Astrocyte (in vitro differentiated cells and primary cell): ENCODE measurements at regions not wholly inside any gene's neighbourhood (a gene's known extent, or its start where the extent isn't known, plus 50 kb on each side); places are given as distances from the start of the nearest gene placed in this dataset.

Experiments used
- EZH2 ChIP-seq: IDR thresholded peaks from 2 replicates; pipeline ENCODE4 v1.6.1; 2012; ENCODE audit warnings: mild to moderate bottlenecking, low read length, inconsistent platforms; ENCODE audit not compliant: insufficient read depth
- TF ChIP-seq, protein P1 (sequence below): IDR thresholded peaks from 2 replicates; pipeline ENCODE4 v1.5.1; 2011; ENCODE audit warnings: low read depth, mild to moderate bottlenecking, inconsistent platforms, low read length, moderate library complexity; ENCODE audit not compliant: insufficient read depth

DNA sequence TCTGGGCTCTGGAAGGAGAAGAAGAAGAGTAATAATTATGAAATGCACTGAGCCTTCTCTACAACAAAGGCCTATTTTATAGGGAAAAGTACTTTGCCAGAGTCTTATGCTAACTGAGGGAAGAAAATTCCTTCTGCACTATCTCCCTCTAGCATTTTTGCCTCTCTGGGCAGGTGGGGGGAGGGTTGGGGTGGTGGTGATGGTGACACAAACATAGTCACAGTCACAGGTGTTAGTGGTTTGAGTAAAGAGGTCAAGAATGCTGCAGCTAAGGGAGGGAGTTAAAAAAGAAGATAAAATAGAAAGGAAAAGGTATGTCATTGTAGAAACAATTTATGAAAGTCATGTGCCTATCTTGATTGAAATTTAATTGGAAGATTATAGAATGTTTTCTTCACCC is 140.8 kb upstream of the COL3A1 start:
- TF ChIP-seq, protein P1, sequence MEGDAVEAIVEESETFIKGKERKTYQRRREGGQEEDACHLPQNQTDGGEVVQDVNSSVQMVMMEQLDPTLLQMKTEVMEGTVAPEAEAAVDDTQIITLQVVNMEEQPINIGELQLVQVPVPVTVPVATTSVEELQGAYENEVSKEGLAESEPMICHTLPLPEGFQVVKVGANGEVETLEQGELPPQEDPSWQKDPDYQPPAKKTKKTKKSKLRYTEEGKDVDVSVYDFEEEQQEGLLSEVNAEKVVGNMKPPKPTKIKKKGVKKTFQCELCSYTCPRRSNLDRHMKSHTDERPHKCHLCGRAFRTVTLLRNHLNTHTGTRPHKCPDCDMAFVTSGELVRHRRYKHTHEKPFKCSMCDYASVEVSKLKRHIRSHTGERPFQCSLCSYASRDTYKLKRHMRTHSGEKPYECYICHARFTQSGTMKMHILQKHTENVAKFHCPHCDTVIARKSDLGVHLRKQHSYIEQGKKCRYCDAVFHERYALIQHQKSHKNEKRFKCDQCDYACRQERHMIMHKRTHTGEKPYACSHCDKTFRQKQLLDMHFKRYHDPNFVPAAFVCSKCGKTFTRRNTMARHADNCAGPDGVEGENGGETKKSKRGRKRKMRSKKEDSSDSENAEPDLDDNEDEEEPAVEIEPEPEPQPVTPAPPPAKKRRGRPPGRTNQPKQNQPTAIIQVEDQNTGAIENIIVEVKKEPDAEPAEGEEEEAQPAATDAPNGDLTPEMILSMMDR, result no peak
- TF ChIP-seq EZH2, result no peak
